HL-60 (cell line): ENCODE measurements at regions not wholly inside any gene's neighbourhood (a gene's known extent, or its start where the extent isn't known, plus 50 kb on each side); places are given as distances from the start of the nearest gene placed in this dataset.

Experiments
- GABPA ChIP-seq: IDR thresholded peaks from 2 replicates; pipeline ENCODE4 v1.6.1; 2012; ENCODE audit warnings: low read depth
- TF ChIP-seq, protein P1 (sequence below): IDR thresholded peaks from one replicate; pipeline ENCODE4 v1.5.1; 2011; ENCODE audit warnings: low read length, control low read depth, inconsistent platforms; ENCODE audit not compliant: insufficient read depth

DNA sequence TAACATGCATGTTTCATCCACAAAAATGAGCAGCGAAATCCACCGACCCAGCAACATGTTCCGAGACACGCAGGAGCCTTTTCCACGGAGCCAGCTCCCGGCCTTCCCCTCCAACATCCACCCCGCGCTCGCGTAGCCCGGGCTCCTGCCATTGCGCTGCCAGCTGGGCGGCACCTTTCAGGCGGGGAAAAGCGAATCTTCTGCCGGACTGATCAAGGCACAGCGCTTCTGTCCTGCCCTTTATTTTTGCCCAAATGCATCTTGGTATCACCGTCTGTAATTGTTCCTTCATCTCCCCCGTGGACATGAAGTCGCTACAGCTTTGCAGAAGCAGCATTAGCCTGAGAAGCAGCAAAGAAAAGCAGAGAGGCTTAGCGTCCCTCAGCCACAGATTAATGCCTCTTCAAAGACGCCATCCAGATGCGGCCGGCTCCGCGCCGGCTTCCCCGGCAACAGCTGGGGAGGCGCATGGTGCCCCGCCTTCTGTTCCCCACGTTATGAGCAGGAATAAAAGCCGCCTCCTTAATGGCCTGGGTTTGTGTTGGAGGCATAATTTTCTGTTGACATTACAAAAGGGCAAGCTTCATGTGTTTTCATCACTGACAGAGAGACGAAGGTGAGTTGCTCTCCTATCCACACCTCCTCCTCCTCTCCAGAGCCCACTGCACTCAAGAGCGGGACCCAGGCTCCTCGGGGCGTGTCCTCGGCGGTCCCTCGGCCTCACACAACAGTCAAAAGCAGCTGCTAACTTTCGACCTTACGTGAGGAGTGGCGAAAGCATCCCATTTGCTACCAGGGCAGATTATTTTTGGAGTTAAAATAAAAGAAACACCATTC lies 122.1 kb upstream of the SALL3 start:
- TF ChIP-seq, protein P1, sequence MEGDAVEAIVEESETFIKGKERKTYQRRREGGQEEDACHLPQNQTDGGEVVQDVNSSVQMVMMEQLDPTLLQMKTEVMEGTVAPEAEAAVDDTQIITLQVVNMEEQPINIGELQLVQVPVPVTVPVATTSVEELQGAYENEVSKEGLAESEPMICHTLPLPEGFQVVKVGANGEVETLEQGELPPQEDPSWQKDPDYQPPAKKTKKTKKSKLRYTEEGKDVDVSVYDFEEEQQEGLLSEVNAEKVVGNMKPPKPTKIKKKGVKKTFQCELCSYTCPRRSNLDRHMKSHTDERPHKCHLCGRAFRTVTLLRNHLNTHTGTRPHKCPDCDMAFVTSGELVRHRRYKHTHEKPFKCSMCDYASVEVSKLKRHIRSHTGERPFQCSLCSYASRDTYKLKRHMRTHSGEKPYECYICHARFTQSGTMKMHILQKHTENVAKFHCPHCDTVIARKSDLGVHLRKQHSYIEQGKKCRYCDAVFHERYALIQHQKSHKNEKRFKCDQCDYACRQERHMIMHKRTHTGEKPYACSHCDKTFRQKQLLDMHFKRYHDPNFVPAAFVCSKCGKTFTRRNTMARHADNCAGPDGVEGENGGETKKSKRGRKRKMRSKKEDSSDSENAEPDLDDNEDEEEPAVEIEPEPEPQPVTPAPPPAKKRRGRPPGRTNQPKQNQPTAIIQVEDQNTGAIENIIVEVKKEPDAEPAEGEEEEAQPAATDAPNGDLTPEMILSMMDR, result no peak
- no peak for TF ChIP-seq GABPA
